Lung (tissue), 11 donors: ENCODE measurements at regions not wholly inside any gene's neighbourhood (a gene's known extent, or its start where the extent isn't known, plus 50 kb on each side); places are given as distances from the start of the nearest gene placed in this dataset.

Source experiments
- ATAC-seq: fragments of 200-7000 bp; cut with Tn5 transposase; one replicate; pipeline ENCODE4 v1.9.1; 2020; ENCODE audit warnings: moderate number of reproducible peaks; ENCODE audit not compliant: insufficient read depth, low FRiP score
- DNase-seq, 3 donors: peaks; one replicate each; pipeline ENCODE4 v3.0.0-alpha.2; 2013 to 2017
- H3K27ac ChIP-seq, 2 donors: one replicate each; pipeline ENCODE4 v1.5.1; 2013; ENCODE audit warnings: mild to moderate bottlenecking in 2 of 2, moderate library complexity in 2 of 2, control low read depth in 1 of 2, inconsistent platforms in 1 of 2, low read depth in 1 of 2, low read length in 1 of 2
- H3K27me3 ChIP-seq, 3 donors: one replicate each; pipeline ENCODE4 v1.5.1; 2013; ENCODE audit warnings: low read length in 2 of 3; ENCODE audit not compliant: control insufficient read depth in 3 of 3, insufficient read depth in 3 of 3
- H3K36me3 ChIP-seq, 4 donors: one replicate each; pipeline ENCODE4 v1.5.1; 2013; ENCODE audit warnings: low read length in 4 of 4, mild to moderate bottlenecking in 1 of 4, moderate library complexity in 1 of 4; ENCODE audit not compliant: control insufficient read depth in 4 of 4, insufficient read depth in 4 of 4
- H3K4me1 ChIP-seq, 5 donors: one replicate each; pipeline ENCODE4 v1.5.1; 2013; ENCODE audit warnings: low read length in 5 of 5, mild to moderate bottlenecking in 2 of 5, moderate library complexity in 1 of 5; ENCODE audit not compliant: control insufficient read depth in 5 of 5, insufficient read depth in 5 of 5
- H3K4me3 ChIP-seq: one replicate; pipeline ENCODE4 v1.5.1; 2013; ENCODE audit warnings: mild to moderate bottlenecking, control low read depth, moderate library complexity
- H3K9ac ChIP-seq, 2 donors: one replicate each; pipeline ENCODE4 v1.5.1; 2013; ENCODE audit warnings: low read length in 2 of 2, control low read depth in 1 of 2; ENCODE audit not compliant: insufficient read depth in 1 of 2
- H3K9me3 ChIP-seq, 4 donors: one replicate each; pipeline ENCODE4 v1.5.1; 2013; ENCODE audit warnings: low read length in 3 of 4, mild to moderate bottlenecking in 1 of 4, moderate library complexity in 1 of 4; ENCODE audit not compliant: control insufficient read depth in 4 of 4, insufficient read depth in 3 of 4
- WGBS, 2 donors: extraction: QIAGEN DNeasy Blood & Tissue Kit; methylation state at CpG; one replicate each; pipeline ENCODE4 v1.1.7; 2013; 5-methylcytosine and 5-hydroxymethylcytosine counted together
- TF ChIP-seq, protein P1 (sequence below): IDR thresholded peaks from 2 replicates; pipeline ENCODE4 v1.5.1; 2012; ENCODE audit warnings: mild to moderate bottlenecking; ENCODE audit errors: control extremely low read depth, extremely low read depth
- donor health status: control.
- donor health status: control.
- donor health status: Bipolar disorder and iron deficiency.
- donor health status: healthy.
- donor health status: DM: yes; HTN: yes; CAD: no.

DNA sequence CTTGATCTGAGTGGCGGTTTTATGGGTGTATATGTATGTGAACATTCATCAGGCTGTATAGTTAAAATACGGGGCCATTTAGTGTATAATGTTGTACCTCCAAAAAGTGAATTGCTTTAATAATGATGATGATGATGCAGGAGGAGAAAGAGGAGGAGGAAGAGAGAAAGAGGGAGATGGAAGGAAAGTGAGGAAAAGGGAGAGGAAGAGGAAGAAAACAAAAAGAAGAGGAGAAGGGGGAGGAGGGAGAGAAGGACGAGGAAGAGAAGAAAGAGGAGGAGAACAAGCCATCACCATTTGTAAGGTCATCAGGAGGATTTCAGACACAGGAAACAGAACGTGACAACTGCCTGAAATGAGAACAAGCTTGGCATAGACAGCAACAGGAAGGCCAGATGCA lies 168.4 kb upstream of the NCKAP5 start:
- H3K27ac ChIP-seq, result no peak overlapping the region
- no peak for ATAC-seq
- peak in 1 of 3 donors; percentile 32 for DNase-seq
- 57 to 64% methylated on average over 4 of the region's 4 CpGs for WGBS, 2 donors
- TF ChIP-seq, protein P1, sequence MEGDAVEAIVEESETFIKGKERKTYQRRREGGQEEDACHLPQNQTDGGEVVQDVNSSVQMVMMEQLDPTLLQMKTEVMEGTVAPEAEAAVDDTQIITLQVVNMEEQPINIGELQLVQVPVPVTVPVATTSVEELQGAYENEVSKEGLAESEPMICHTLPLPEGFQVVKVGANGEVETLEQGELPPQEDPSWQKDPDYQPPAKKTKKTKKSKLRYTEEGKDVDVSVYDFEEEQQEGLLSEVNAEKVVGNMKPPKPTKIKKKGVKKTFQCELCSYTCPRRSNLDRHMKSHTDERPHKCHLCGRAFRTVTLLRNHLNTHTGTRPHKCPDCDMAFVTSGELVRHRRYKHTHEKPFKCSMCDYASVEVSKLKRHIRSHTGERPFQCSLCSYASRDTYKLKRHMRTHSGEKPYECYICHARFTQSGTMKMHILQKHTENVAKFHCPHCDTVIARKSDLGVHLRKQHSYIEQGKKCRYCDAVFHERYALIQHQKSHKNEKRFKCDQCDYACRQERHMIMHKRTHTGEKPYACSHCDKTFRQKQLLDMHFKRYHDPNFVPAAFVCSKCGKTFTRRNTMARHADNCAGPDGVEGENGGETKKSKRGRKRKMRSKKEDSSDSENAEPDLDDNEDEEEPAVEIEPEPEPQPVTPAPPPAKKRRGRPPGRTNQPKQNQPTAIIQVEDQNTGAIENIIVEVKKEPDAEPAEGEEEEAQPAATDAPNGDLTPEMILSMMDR, result no peak
- no peaks in the 10 kb centered on the region for H3K36me3 ChIP-seq
- H3K9ac ChIP-seq, result no peak overlapping the region
- no peak overlapping the region for H3K4me3 ChIP-seq
- H3K27me3 ChIP-seq, result no peaks in the 10 kb centered on the region
- peaks cover 0 to 7% (median 0%) of the 10 kb centered on the region in 5 donors for H3K4me1 ChIP-seq
- H3K9me3 ChIP-seq, result no peaks in the 10 kb centered on the region

DNA sequence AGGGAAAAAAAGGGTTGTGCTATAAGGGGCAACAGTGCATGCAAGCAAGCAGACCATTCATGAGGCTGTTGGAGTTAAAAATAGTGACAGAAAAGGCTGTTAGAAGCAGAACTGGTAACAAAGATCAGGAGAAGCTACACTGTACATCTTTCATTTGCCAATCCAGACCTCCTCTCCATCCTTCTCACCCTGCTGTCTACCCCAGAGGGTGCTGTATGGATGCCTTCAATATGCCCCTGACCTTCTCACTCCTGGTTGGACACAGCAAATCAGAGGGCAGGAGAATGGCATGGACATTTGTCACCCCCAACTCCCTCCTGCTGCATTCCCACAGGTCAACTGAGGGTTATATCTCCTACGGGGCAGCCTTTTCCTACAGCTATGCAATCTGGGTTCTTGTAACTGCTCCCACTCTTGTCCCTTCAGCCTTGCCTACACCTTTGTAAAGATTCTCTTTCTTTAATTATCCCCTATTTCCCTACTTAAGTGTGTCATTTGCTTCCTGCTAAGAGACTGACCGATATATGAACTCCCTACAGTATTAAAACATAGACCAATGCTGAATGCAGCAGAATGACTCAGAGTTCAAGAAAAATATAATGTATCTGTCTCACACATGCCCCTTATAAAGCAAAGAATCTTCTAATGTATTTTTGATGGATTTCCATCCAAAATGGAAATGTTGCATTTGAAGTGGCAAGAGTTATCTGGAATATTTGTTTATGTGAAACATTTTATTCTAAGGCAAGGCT lies 169.2 kb upstream of the NCKAP5 start:
- 84 to 96% methylated on average over 2 of the region's 2 CpGs for WGBS, 2 donors
- peak in 1 of 3 donors; percentile 31 for DNase-seq
- H3K36me3 ChIP-seq, result no peaks in the 10 kb centered on the region
- H3K9me3 ChIP-seq, result no peaks in the 10 kb centered on the region
- no peak overlapping the region for H3K27ac ChIP-seq
- TF ChIP-seq, protein P1, result no peak
- H3K27me3 ChIP-seq, result no peaks in the 10 kb centered on the region
- H3K4me1 ChIP-seq, result peaks cover 0 to 7% (median 0%) of the 10 kb centered on the region in 5 donors
- H3K9ac ChIP-seq, result no peak overlapping the region
- ATAC-seq, result no peak
- H3K4me3 ChIP-seq, result no peak overlapping the region

DNA sequence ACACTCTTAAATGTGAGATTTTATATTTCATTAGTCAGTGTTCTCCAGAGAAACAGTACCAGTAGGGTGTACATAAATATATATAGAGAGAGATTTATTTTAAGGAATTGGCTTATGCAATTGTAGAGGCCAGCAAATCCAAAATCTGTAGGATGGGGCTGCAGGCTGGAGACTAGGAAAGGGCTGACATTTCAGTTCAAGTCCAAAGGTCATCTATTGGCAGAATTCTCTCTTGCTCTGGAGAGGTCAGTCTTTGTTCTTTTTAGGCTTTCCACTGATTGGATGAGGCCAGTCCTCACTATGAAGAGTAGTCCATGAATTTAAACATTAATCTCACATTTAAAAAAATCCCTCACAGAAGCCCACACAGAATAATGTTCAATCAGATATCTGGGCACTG lies 170.8 kb upstream of the NCKAP5 start:
- H3K36me3 ChIP-seq, result no peaks in the 10 kb centered on the region
- ATAC-seq (no peak), DNase-seq (no peak)
- no peak overlapping the region for H3K4me3 ChIP-seq
- TF ChIP-seq, protein P1, result no peak
- H3K27me3 ChIP-seq, result no peaks in the 10 kb centered on the region
- peaks cover 0 to 7% (median 0%) of the 10 kb centered on the region in 5 donors for H3K4me1 ChIP-seq
- H3K9me3 ChIP-seq, result no peaks in the 10 kb centered on the region
- no peak overlapping the region for H3K9ac ChIP-seq
- no peak overlapping the region for H3K27ac ChIP-seq

DNA sequence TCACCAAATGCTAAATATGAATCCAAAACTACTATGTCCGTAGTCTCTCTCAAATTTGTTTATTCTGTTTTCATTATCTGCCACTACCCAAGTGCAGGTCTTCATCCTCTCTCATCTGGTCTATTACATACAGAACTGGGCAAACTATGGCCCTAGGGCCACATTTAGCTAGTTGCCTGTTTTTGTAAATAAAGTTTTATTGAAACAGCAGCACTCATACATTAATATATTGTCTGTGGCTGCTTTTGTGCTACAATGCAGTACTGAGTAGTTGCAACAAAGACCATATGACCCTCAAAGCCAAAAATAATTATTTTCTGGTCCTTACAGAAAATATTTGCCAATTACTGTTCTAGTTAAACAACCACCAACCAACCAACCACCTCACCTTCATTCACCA lies 172.2 kb upstream of the NCKAP5 start:
- 77 to 92% methylated on average over 1 of the region's 1 CpG for WGBS, 2 donors

More for the DNA sequence above, 172.2 kb upstream of the NCKAP5 start:
- Histone ChIP-seq H3K4me1 (peaks cover 0 to 7% (median 0%) of the 10 kb centered on the region in 5 donors), H3K9me3 (no peaks in the 10 kb centered on the region), H3K9ac (no peak overlapping the region), H3K36me3 (no peaks in the 10 kb centered on the region), H3K27me3 (no peaks in the 10 kb centered on the region), H3K4me3 (no peak overlapping the region), H3K27ac (no peak overlapping the region)
- TF ChIP-seq, protein P1, result no peak
- ATAC-seq (no peak), DNase-seq (no peak)
